ENCODE measurements at regions not wholly inside any gene's neighbourhood (a gene's known extent, or its start where the extent isn't known, plus 50 kb on each side); places are given as distances from the start of the nearest gene placed in this dataset.
A peak's percentile ranks its signal among the peaks of the same experiment; 100 is the strongest.
"Not testable (repeated sequence)": the region's sequence is repeated elsewhere in the genome, so short reads cannot be mapped to it uniquely, and the experiment has no call there.

- DNase-seq = not testable (repeated sequence)
These were observed 307.0 kb upstream of the FAM98A start for GRCh38 chr2:33906129-33906528.

DNA sequence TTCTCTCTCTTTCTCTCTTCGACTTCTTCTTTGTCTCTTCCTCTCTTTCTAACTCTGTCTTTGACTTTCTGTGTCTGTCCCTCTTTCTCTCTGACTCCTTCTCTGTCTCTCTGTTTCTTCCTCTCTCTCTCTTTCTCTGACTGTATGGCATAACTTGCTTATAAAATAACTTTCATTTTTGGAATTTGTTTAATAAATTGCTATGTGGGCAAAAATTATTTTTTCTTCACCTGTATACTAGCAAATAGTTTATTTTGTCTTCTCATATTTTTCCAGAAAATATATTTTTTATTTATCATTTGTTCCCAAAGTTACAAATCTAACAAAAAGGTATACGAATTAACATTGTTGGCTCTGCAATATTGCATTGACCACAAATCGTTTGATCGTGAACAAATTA is 305.7 kb upstream of the FAM98A start:
- DNase-seq = no peak

DNA sequence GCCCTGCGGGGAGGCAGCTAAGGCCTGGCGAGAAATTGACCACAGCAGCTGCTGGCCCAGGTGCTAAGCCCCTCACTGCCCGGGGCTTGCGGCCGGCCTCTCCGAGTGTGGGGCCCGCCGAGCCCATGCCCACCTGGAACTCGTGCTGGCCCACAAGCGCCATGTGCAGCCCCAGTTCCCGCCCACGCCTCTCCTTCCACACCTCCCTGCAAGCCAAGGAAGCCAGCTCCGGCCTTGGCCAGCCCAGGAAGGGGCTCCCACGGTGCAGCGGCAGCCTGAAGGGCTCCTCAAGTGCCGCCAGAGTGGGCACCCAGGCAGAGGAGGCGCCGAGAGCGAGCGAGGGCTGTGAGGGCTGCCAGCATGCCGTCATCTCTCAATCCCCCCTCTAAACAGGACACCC is 304.6 kb upstream of the FAM98A start:
- no peak for DNase-seq

DNA sequence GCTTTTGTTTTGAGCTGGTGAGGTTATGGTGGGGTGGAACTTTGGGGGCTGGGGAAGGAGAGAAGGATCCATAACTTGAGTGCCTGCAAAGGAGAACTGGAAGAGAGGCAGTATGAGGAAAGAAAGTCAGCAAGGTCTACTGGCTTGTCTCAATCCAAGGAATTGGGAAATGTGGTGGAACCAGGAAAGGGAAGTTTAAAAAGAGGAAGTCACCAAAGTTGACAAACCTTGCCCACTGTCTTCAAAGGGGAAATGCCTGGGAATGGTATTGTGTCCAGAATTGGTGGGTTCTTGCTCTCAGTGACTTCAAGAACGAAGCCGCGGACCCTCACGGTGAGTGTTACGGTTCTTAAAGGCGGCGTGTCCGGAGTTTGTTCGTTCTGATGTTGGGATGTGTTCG is 304.1 kb upstream of the FAM98A start:
- DNase-seq = no peak

GRCh38 chr2:33900610-33901009 is 301.5 kb upstream of the FAM98A start:
- DNase-seq = no peak

DNA sequence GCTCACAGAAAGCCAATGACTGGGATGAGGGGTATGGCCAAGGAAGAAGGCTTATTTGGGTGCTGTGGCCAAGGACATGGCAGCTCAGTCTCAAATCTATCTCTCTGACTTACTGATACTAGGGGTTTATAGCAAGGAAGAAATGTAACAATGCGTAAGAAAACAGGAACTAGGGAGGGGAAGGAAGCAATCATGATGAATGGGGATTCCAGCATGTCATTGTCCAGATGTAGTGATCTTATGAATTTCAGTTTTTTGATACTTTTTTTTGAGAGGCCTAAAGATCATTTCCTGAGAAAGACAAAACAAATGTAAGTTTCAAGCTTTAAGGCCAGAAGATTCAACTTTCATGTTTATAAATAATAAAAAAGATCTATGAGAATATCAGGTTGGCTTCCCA is 298.6 kb upstream of the FAM98A start:
- no peak for DNase-seq

DNA sequence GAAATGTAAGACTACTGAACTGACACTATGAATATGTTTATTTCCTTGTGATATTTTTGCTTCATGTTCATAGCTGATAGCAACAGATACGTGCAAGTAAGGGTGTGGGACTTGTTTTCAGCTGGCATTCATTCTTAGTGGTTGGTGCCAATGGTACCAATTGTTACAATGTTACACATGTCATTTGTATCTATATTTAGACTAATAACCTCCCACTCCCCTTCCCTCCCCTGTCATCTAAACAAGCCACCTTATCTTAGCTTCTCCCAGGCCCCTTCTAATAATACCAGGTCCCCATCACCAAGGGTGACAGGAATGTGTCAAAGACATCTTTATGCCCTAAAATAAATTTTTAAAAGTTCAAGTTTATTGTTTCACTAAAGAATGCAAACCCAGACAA is 294.7 kb upstream of the FAM98A start:
- DNase-seq = no peak

GRCh38 chr2:33891616-33892015 is 292.5 kb upstream of the FAM98A start:
- DNase-seq = no peak

DNA sequence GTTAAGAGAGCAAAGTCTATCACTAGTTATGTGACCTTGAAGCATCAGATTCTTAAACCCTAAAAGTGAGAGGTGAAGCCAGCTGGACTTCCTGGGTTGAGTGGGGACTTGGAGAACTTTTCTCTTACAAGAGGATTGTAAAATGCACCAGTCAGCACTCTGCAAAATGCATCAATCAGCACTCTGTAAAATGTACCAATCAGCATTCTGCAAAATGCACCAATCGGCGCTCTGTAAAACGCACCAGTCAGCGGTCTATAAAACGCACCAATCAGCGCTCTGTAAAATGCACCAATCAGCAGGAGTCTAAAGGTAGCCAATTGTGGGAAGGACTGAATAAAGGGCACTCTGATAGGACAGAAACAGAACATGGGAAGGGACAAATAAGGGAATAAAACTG is 291.6 kb upstream of the FAM98A start:
- no peak for DNase-seq

DNA sequence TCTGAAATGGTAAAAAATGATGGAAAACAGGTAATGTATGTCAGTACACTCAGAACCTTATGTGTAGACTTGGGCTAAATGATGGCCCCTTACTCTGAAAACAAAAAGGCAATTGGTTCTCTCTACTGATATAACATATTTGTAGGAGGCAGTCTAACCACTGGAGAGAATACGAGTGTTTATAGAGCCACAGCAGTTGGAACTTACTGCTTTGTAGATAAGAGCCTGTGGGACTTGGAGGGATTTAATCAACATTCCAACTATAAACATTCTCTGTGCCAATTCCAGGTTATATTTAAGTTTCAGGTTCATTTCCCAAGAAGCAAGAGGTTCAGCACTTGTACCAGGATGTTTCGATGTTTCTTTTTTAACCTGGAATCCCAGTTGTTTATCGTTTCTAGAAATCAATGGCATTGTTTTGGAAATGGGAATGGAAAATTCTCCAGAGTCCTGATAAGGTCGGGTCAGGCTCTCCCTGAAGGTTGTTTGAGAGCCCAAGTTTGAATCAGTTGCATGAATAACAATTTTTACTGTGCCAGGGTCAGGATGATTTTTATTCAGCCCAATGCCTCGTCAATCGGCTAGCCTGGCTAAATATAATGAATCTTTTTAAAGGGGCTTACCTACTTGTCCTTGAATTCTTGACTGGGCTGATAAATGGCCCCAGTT is 278.4 kb upstream of the FAM98A start:
- no peak for DNase-seq

- no peak for DNase-seq
These were observed 274.0 kb upstream of the FAM98A start for GRCh38 chr2:33873076-33873605.

GRCh38 chr2:33859811-33860461 is 260.8 kb upstream of the FAM98A start:
- no peak for DNase-seq

- no peak for DNase-seq
These were observed 260.1 kb upstream of the FAM98A start for GRCh38 chr2:33859176-33859575.

DNA sequence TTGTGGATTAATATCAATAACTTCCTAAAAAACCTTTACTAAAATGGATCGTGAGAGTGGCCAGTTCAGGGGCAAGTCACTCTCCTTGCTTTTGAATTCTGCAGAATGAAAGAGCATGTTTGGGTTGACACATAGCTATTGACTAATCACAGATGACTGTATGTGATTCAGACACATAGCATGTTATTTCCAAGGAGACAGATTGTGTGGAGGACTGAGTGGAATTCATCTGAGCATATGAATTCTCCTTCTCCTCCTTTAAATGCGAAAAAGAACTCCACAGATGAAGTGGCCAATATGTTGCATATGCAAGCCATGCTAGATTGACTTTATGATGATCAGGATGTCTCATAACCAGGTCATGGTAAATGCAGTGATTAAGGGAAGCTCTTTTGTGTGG is 249.4 kb upstream of the FAM98A start:
- peak; percentile 82 for DNase-seq

DNA sequence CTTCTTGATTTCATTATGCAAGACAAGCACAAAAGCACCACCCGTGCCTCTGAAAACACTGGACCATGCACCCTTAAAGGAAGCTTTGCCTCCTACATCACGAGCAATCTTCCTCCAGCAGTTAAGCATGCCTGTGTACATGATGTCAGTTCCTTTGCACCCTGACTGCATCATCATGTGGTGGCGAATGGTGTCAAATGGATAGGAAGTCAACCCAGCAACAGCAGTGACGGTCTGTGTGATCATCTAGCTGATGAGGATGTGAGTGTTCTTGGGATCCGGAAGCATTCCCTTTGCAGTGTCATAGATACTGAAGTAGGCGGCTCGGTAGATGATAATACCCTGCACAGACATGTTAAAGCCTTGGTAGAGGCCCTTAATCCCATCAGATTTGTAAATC is 240.7 kb upstream of the FAM98A start:
- no peak for DNase-seq

- no peak for DNase-seq
These were observed 237.5 kb upstream of the FAM98A start for GRCh38 chr2:33836628-33837027.

DNA sequence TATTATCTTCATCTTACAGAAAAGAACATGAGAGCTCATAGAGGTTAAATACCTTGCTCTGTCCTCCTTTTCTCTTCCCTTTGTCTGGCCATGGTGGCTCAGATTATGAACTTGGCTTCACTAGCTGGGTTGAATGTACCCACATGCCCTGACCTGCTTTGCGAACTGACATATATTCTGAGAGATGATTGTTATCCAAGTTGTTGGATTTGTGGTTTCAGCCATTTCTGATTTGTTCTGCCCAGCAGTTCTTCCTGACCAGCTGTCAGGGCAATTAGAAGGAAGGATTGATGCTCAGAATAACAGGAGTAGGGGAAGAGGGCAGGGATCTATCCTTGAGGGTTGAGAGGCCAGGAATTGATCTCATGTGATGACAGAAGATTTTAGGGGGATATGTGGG is 236.8 kb upstream of the FAM98A start:
- no peak for DNase-seq

- no peak for DNase-seq
These were observed 223.9 kb upstream of the FAM98A start for GRCh38 chr2:33822964-33823363.

DNA sequence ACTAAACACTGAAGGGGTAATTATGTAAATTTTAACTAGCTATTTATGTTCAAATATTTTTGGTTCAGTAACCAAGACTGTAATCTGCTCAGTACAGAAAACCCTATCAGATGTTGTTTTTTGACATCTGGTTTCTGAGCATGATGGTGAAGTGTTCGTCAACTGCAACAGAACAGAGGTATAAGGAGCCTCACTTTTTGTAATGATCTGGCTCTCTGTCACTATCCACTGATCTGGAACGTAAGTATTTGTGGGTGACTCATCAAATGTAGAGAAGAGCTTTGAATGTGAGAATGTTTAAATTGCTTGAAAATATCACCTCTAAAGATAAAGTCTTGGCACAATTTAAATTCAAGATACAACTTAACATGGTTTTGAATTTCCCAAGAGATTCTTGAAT is 213.6 kb upstream of the FAM98A start:
- peak; percentile 24 for DNase-seq

- DNase-seq = peak; percentile 91
These were observed 211.1 kb upstream of the FAM98A start for GRCh38 chr2:33810046-33810835.

- DNase-seq = peak; percentile 47
These were observed 206.9 kb upstream of the FAM98A start for GRCh38 chr2:33806041-33806440.

GRCh38 chr2:33804155-33804554 is 205.1 kb upstream of the FAM98A start:
- no peak for DNase-seq

GRCh38 chr2:33796511-33796910 is 197.4 kb upstream of the FAM98A start:
- DNase-seq = peak; percentile 31

GRCh38 chr2:33791625-33792024 is 192.5 kb upstream of the FAM98A start:
- DNase-seq = peak; percentile 93
